Astrocyte (in vitro differentiated cells and primary cell): ENCODE measurements at regions not wholly inside any gene's neighbourhood (a gene's known extent, or its start where the extent isn't known, plus 50 kb on each side); places are given as distances from the start of the nearest gene placed in this dataset.

Source experiments
- CTCF ChIP-seq: IDR thresholded peaks from 2 replicates; pipeline ENCODE4 v1.5.1; 2011; ENCODE audit warnings: low read depth, mild to moderate bottlenecking, inconsistent platforms, low read length, moderate library complexity; ENCODE audit not compliant: insufficient read depth
- EZH2 ChIP-seq: IDR thresholded peaks from 2 replicates; pipeline ENCODE4 v1.6.1; 2012; ENCODE audit warnings: mild to moderate bottlenecking, low read length, inconsistent platforms; ENCODE audit not compliant: insufficient read depth

DNA sequence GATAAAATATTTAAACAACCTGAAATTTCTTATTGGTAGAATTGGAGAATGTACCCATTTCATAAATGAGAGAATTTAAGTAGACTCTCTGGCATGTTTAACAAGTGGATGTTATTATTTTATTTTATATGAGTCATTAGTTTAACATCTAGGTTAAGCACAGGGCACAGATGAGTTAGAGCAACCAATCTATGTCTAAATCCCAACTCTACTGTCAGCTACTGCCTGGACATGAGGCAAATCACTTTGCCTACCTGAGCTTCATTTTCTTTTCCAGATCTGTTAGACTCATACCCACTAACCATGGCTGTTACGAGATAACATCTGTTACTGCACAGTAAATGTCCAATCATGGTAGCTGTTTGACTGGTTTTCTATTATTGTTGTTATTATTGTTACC is 251.1 kb downstream of the INHBA start:
- TF ChIP-seq CTCF (no peak), EZH2 (no peak)
